Activated naive CD8-positive, alpha-beta T cell treated with anti-CD3 and anti-CD28 coated beads for 36 hours (primary cell): ENCODE measurements at regions not wholly inside any gene's neighbourhood (a gene's known extent, or its start where the extent isn't known, plus 50 kb on each side); places are given as distances from the start of the nearest gene placed in this dataset.

Experiments used
- DNase-seq: peaks from one replicate; pipeline ENCODE4 v3.0.0; 2021
- H3K27ac Mint-ChIP-seq: one replicate; pipeline ENCODE4 v1.8.0; 2022; ENCODE audit warnings: mild to moderate bottlenecking, moderate library complexity, mixed read lengths
- H3K27me3 Mint-ChIP-seq: one replicate; pipeline ENCODE4 v1.8.0; 2022; ENCODE audit warnings: mild to moderate bottlenecking, mixed read lengths
- H3K36me3 Mint-ChIP-seq: one replicate; pipeline ENCODE4 v1.8.0; 2021; ENCODE audit warnings: mild to moderate bottlenecking, mixed read lengths
- H3K4me1 Mint-ChIP-seq: one replicate; pipeline ENCODE4 v1.8.0; 2021; ENCODE audit warnings: mixed read lengths
- H3K4me3 Mint-ChIP-seq: one replicate; pipeline ENCODE4 v1.8.0; 2022; ENCODE audit warnings: mild to moderate bottlenecking, moderate library complexity, mixed read lengths
- H3K9me3 Mint-ChIP-seq: one replicate; pipeline ENCODE4 v1.8.0; 2022; ENCODE audit warnings: mixed read lengths

GRCh38 chr2:4258563-4258962 is 555.2 kb downstream of the DCDC2C start:
- no peaks in the 10 kb centered on the region for H3K36me3 Mint-ChIP-seq
- no peaks in the 10 kb centered on the region for H3K27me3 Mint-ChIP-seq
- no peak overlapping the region for H3K4me3 Mint-ChIP-seq
- H3K27ac Mint-ChIP-seq: no peak overlapping the region
- peaks cover 3% of the 10 kb centered on the region for H3K9me3 Mint-ChIP-seq
- no peak for DNase-seq
- no peaks in the 10 kb centered on the region for H3K4me1 Mint-ChIP-seq

DNA sequence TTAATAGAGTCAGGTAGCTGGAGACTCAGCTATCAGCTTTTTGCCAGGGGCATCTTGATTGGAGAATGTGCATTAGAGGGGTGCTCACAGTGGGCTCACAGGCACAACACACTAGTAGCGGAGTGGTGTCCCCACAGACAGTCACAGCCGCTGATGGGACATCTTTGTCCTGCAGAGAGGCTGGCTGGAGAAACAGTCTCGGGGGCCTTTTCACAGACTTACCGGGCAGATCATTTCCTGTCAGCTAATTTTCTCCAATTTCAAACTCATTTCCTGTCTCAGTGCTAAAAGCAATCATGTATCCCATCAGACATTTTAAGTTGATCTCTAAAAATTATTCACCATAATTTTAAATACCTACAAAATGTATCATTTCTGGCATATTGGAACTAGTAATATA is 562.6 kb downstream of the DCDC2C start:
- Mint-ChIP-seq H3K27me3 (no peaks in the 10 kb centered on the region), H3K9me3 (peaks cover 1% of the 10 kb centered on the region), H3K27ac (no peak overlapping the region)

GRCh38 chr2:4269885-4270284 is 566.5 kb downstream of the DCDC2C start:
- no peaks in the 10 kb centered on the region for H3K9me3 Mint-ChIP-seq
- H3K27ac Mint-ChIP-seq: no peak overlapping the region
- H3K4me1 Mint-ChIP-seq: no peaks in the 10 kb centered on the region
- H3K36me3 Mint-ChIP-seq: no peaks in the 10 kb centered on the region
- no peak for DNase-seq
- no peak overlapping the region for H3K4me3 Mint-ChIP-seq
- no peaks in the 10 kb centered on the region for H3K27me3 Mint-ChIP-seq

More for the DNA sequence above, 562.6 kb downstream of the DCDC2C start:
- no peak for DNase-seq
- Mint-ChIP-seq H3K36me3 (no peaks in the 10 kb centered on the region), H3K4me3 (no peak overlapping the region), H3K4me1 (no peaks in the 10 kb centered on the region)

DNA sequence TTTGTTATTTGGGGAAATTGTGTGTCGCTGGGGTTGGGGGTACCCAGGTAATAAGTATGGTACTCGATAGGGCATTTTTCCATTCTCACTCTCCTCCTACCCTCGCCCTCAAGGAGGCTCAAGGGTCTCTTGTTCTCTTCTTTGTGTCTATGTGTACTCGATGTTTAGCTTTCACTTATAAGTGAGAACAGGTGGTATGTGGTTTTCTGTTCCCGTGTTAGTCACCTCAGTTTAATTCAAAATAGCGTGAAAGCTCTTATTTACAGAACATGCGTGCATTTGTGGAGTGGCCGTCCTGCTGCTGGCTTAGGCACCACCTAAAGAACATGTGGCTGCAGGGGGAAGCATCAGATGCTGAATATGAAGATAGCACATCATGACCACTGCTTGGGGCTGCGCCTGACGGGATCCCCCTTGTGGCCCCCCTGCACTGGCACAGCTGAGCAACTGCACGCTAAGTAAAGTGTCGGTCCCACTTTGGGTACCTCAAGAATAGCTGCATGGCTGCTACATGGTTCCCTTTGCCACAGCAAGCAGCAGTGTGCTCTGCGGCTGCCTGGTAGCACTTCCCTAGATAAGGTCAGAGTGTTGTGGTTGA is 569.0 kb downstream of the DCDC2C start:
- Mint-ChIP-seq H3K36me3 (no peaks in the 10 kb centered on the region), H3K4me1 (no peaks in the 10 kb centered on the region), H3K9me3 (no peaks in the 10 kb centered on the region)

GRCh38 chr2:4278392-4278791 is 575.0 kb downstream of the DCDC2C start:
- H3K27ac Mint-ChIP-seq: no peak overlapping the region
- DNase-seq: no peak
- H3K36me3 Mint-ChIP-seq: no peaks in the 10 kb centered on the region
- no peaks in the 10 kb centered on the region for H3K4me1 Mint-ChIP-seq
- H3K9me3 Mint-ChIP-seq: no peaks in the 10 kb centered on the region
- no peak overlapping the region for H3K4me3 Mint-ChIP-seq
- H3K27me3 Mint-ChIP-seq: no peaks in the 10 kb centered on the region

More for the DNA sequence above, 569.0 kb downstream of the DCDC2C start:
- Mint-ChIP-seq H3K27me3 (no peaks in the 10 kb centered on the region), H3K4me3 (no peak overlapping the region), H3K27ac (no peak overlapping the region)
- DNase-seq: no peak

DNA sequence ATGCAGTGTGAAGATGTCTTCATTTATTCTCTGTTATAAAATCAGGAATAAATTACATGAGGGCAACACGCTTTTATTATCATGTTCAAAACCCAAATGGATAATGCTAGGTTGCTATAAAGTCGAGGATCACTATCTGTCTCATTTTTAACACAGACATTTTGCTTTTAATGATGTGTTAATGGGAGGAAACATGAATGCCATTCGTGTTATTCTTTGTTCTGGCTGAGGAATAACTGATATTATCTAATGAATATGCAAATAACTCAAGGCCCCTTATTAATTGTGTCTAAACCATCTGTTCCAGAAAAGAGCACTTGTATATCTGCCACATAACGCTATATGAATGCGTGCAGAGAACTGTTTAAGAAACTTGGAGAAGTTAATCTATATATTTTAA is 576.1 kb downstream of the DCDC2C start:
- no peak overlapping the region for H3K4me3 Mint-ChIP-seq

DNA sequence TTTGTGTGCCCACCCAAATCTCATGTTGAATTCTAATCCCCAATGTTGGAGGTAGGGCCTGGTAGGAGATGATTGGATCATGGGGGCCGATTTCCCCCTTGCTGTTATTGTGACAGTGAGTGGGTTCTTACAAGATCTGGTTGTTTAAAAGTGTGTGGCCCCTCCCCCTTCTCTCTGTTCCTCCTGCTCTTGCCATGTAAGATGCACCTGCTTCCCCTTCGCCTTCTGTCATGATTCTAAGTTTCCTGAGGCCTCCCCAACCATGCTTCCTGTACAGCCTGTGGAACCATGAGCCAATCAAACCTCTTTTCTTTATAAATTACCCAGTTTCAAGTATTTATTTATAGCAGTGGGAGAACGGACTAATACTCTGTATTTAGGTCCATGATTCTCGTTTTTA is 588.1 kb downstream of the DCDC2C start:
- H3K4me1 Mint-ChIP-seq: no peaks in the 10 kb centered on the region
- no peaks in the 10 kb centered on the region for H3K27me3 Mint-ChIP-seq
- H3K27ac Mint-ChIP-seq: no peak overlapping the region

More for the DNA sequence above, 576.1 kb downstream of the DCDC2C start:
- H3K9me3 Mint-ChIP-seq: peaks cover 1% of the 10 kb centered on the region
- no peak for DNase-seq
- no peaks in the 10 kb centered on the region for H3K36me3 Mint-ChIP-seq
- no peak overlapping the region for H3K27ac Mint-ChIP-seq
- no peaks in the 10 kb centered on the region for H3K4me1 Mint-ChIP-seq
- H3K27me3 Mint-ChIP-seq: no peaks in the 10 kb centered on the region

GRCh38 chr2:4295680-4296079 is 592.3 kb downstream of the DCDC2C start:
- Mint-ChIP-seq H3K4me3 (no peak overlapping the region), H3K4me1 (no peaks in the 10 kb centered on the region), H3K27me3 (no peaks in the 10 kb centered on the region), H3K9me3 (peaks cover 1% of the 10 kb centered on the region), H3K36me3 (no peaks in the 10 kb centered on the region), H3K27ac (no peak overlapping the region)
- no peak for DNase-seq

More for the DNA sequence above, 588.1 kb downstream of the DCDC2C start:
- Mint-ChIP-seq H3K4me3 (no peak overlapping the region), H3K9me3 (peaks cover 3% of the 10 kb centered on the region), H3K36me3 (no peaks in the 10 kb centered on the region)
- DNase-seq: no peak

DNA sequence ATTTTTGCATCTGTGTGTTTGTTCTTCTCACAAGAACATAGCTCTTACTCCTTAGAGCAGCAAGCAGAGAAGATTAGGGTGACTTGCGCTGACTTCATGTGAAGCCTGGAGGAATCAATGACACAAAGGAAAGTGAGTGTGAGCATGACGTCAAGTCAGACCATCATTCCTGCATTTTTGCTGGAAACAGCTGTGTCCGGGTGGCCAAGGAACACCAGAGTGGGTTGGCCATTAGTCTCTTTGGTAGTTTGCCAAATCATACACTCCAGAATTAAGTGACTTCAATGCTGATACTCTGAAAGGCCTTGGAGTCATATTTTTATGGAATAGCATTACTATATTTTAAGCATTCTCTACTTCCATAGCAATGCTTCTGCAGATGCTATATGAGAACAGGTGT is 597.2 kb downstream of the DCDC2C start:
- H3K9me3 Mint-ChIP-seq: no peaks in the 10 kb centered on the region
- H3K4me3 Mint-ChIP-seq: no peak overlapping the region
- H3K27me3 Mint-ChIP-seq: no peaks in the 10 kb centered on the region
- no peak overlapping the region for H3K27ac Mint-ChIP-seq
- no peak for DNase-seq
- H3K36me3 Mint-ChIP-seq: no peaks in the 10 kb centered on the region
- no peaks in the 10 kb centered on the region for H3K4me1 Mint-ChIP-seq

- H3K27ac Mint-ChIP-seq: no peak overlapping the region
- no peaks in the 10 kb centered on the region for H3K9me3 Mint-ChIP-seq
- no peak overlapping the region for H3K4me3 Mint-ChIP-seq
- H3K4me1 Mint-ChIP-seq: no peaks in the 10 kb centered on the region
- H3K27me3 Mint-ChIP-seq: no peaks in the 10 kb centered on the region
- no peaks in the 10 kb centered on the region for H3K36me3 Mint-ChIP-seq
- no peak for DNase-seq
Observed at GRCh38 chr2:4324531-4324930, 621.2 kb downstream of the DCDC2C start.

DNA sequence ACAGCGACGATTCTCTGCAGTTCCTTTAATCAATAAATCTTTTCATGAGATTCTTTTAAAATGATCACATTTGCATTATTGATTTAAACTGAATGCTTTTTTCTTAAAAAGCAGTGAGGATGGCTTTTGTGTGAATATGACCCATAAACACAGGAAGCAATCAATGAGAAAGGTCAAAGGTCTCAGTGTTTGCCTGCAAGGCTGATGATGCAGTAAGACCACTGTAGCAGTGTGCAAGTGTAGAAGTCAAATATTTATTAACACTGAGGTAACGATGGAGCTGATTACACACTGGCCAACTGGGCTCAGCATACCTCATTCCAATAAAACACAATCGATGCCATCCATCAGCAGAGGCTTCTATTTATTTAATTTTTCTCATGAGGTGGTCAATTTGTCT is 633.5 kb downstream of the DCDC2C start:
- Mint-ChIP-seq H3K4me3 (no peak overlapping the region), H3K4me1 (no peaks in the 10 kb centered on the region), H3K9me3 (peaks cover 2% of the 10 kb centered on the region), H3K27me3 (no peaks in the 10 kb centered on the region), H3K36me3 (no peaks in the 10 kb centered on the region), H3K27ac (no peak overlapping the region)
- no peak for DNase-seq

DNA sequence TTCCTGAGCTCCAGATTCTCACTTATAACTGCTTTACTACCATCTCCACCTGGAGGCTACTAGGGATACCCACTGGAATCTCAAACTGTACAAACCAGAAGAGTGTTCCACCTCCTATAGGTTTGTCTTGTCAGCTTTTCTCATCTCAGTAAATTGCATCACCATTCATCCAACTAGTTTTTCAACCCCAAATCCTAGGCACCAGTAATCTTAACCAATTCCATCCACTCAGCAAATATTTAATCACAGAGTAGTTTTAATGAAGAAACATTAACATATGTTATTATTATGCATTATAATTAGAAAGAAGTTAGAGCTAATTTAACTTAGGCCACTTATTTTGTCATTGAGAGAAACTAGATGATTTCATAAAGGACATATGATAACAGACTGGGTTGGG is 635.0 kb downstream of the DCDC2C start:
- Mint-ChIP-seq H3K27me3 (no peaks in the 10 kb centered on the region), H3K9me3 (peaks cover 5% of the 10 kb centered on the region), H3K36me3 (no peaks in the 10 kb centered on the region), H3K4me1 (no peaks in the 10 kb centered on the region), H3K27ac (no peak overlapping the region), H3K4me3 (no peak overlapping the region)
- no peak for DNase-seq

GRCh38 chr2:4340536-4340935 is 637.2 kb downstream of the DCDC2C start:
- DNase-seq: no peak
- H3K27me3 Mint-ChIP-seq: no peaks in the 10 kb centered on the region
- H3K36me3 Mint-ChIP-seq: no peaks in the 10 kb centered on the region
- H3K4me1 Mint-ChIP-seq: no peaks in the 10 kb centered on the region
- H3K4me3 Mint-ChIP-seq: no peak overlapping the region
- peaks cover 5% of the 10 kb centered on the region for H3K9me3 Mint-ChIP-seq
- H3K27ac Mint-ChIP-seq: no peak overlapping the region

DNA sequence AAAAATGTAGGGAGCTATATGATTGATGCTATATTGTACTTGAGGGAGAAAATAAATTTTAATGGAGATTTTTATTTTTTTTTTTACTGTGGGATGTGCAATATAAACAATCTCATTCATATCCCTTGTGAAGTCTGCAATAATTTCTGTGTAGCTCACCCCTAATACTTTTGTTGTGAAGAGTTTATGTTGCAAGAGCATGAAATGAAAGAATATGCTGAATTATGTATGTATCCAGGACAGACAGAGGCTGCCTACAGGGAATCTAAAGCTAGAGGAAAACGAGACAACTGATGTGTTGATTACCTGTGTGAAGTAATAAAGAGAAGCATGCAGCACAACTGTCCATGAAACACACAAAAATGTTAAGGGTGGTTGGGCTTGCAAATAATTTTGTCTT is 643.3 kb downstream of the DCDC2C start:
- Mint-ChIP-seq H3K4me1 (no peaks in the 10 kb centered on the region), H3K27me3 (no peaks in the 10 kb centered on the region), H3K27ac (no peak overlapping the region), H3K9me3 (peaks cover 5% of the 10 kb centered on the region), H3K36me3 (no peaks in the 10 kb centered on the region), H3K4me3 (no peak overlapping the region)
- DNase-seq: no peak

DNA sequence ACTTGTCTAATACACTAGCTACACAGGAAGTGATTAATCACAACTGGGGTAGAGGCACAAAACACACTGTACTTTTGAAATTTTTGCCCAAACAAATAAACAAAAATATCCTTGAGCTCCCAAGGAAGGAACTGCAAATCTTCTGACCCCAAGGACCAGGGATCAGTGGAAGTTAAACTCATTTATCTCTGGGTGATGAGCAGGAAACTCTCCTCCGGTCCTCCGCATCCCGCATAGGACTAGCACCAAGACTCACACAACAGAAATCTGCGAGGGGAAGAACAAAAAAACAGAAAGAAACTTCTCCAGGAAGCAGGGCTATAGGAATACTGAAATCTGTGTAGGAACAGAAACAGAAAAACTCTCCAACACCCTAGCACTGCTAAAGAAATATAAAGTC is 650.3 kb downstream of the DCDC2C start:
- H3K36me3 Mint-ChIP-seq: no peaks in the 10 kb centered on the region
- H3K27me3 Mint-ChIP-seq: no peaks in the 10 kb centered on the region
- no peak for DNase-seq
- H3K9me3 Mint-ChIP-seq: peaks cover 1% of the 10 kb centered on the region
- H3K4me1 Mint-ChIP-seq: no peaks in the 10 kb centered on the region
- no peak overlapping the region for H3K27ac Mint-ChIP-seq
- no peak overlapping the region for H3K4me3 Mint-ChIP-seq

- no peaks in the 10 kb centered on the region for H3K4me1 Mint-ChIP-seq
- no peaks in the 10 kb centered on the region for H3K27me3 Mint-ChIP-seq
- DNase-seq: no peak
- no peaks in the 10 kb centered on the region for H3K36me3 Mint-ChIP-seq
- no peak overlapping the region for H3K4me3 Mint-ChIP-seq
- H3K9me3 Mint-ChIP-seq: peaks cover 1% of the 10 kb centered on the region
- H3K27ac Mint-ChIP-seq: no peak overlapping the region
Observed at GRCh38 chr2:4354164-4354563, 650.8 kb downstream of the DCDC2C start.
